Left forelimb (tissue), 1 donor: ENCODE measurements at regions not wholly inside any gene's neighbourhood (a gene's known extent, or its start where the extent isn't known, plus 50 kb on each side); places are given as distances from the start of the nearest gene placed in this dataset.

Experiments
- DNase-seq: peaks from one replicate; pipeline ENCODE4 v3.0.0-alpha.2; 2018; ENCODE audit warnings: low spot score

GRCh38 chr2:43105586-43106558 lies 120.5 kb downstream of the ZFP36L2 start:
- peak; percentile 67 for DNase-seq

GRCh38 chr2:43104763-43105162 lies 121.6 kb downstream of the ZFP36L2 start:
- DNase-seq, result no peak

- no peak for DNase-seq
Observed at GRCh38 chr2:43104106-43104505, 122.3 kb downstream of the ZFP36L2 start.

GRCh38 chr2:43103093-43103404 lies 123.4 kb downstream of the ZFP36L2 start:
- DNase-seq, result no peak

- no peak for DNase-seq
Observed at GRCh38 chr2:43102366-43103092, 123.9 kb downstream of the ZFP36L2 start.

GRCh38 chr2:43101751-43102150 lies 124.7 kb downstream of the ZFP36L2 start:
- no peak for DNase-seq

- DNase-seq, result no peak
Observed at GRCh38 chr2:43100883-43101662, 125.3 kb downstream of the ZFP36L2 start.

- DNase-seq, result no peak
Observed at GRCh38 chr2:43100362-43100882, 126.0 kb downstream of the ZFP36L2 start.

- DNase-seq, result no peak
Observed at GRCh38 chr2:43099797-43100196, 126.6 kb downstream of the ZFP36L2 start.

GRCh38 chr2:43098539-43098938 lies 127.9 kb downstream of the ZFP36L2 start:
- DNase-seq, result no peak

GRCh38 chr2:43097644-43098408 lies 128.6 kb downstream of the ZFP36L2 start:
- DNase-seq, result no peak

GRCh38 chr2:43095533-43096295 lies 130.7 kb downstream of the ZFP36L2 start:
- no peak for DNase-seq

- no peak for DNase-seq
Observed at GRCh38 chr2:43092520-43093179, 133.8 kb downstream of the ZFP36L2 start.

GRCh38 chr2:43090317-43090716 lies 136.1 kb downstream of the ZFP36L2 start:
- no peak for DNase-seq

GRCh38 chr2:43088143-43089073 lies 138.0 kb downstream of the ZFP36L2 start:
- no peak for DNase-seq

- no peak for DNase-seq
Observed at GRCh38 chr2:43087413-43087812, 139.0 kb downstream of the ZFP36L2 start.

- DNase-seq, result peak; percentile 91
Observed at GRCh38 chr2:43086451-43087221, 139.8 kb downstream of the ZFP36L2 start.

- DNase-seq, result no peak
Observed at GRCh38 chr2:43085929-43086328, 140.5 kb downstream of the ZFP36L2 start.
